ENCODE measurements at regions not wholly inside any gene's neighbourhood (a gene's known extent, or its start where the extent isn't known, plus 50 kb on each side); places are given as distances from the start of the nearest gene placed in this dataset.

DNA sequence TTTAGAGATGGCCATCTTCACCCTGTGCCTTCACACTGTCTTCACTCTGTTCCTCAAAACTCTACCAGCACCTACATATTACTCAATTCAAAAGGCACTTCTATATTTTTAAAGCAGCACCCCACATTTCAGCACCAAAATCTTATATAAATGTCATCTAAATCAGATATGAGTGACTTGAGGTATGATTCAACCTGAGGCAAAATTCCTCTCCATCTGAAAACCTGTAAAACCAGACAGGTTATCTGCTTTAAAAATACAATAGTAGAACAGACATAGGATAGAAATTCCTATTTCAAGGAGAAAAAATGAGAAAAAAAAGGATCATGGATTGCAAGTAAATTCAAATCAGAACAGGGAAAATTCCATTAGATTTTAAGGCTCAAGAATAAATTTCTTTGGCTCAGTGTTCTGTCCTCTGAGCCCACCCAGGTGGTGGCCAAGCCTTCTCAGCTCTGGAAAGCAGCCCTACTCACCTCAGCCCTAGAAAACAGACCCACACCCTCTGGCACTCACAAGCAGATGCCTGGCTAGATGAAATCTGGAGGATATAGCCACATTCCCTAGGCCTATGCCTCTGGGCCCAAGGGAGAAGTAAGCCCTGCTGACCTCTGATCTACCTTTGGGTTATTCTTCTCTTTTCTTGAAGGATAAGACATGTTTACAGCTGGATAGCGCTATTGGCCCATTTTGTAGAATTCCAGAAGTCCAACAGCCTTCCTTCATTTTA, 211.1 kb upstream of the XIST start:
- no peak for TF ChIP-seq GATA3 (IDR thresholded peaks at IDR 0.05; ENCODE audit: low read depth, low read length)
- no peak for TF ChIP-seq GATA2 (IDR thresholded peaks at IDR 0.05; ENCODE audit: low read depth, low read length)

DNA sequence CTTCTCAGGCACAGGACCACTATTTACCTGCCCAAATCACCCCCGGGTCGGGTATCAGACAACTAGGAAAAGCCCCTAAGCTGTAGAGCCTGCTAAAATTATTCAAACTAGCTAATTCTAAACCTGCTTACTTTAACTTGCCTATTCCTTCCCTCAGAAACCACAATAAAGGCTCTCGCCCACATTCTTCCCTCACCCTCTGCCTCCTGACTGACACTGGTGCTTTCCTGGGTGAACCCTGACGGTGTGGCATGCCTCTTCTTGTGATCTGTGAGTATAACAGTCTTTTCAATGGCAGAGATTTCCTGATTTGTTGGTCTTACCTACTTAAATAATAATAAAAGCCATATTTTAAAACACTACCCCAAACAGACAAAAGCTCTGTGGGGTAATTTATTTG, 209.4 kb upstream of the XIST start:
- no peak for TF ChIP-seq GATA3 (IDR thresholded peaks at IDR 0.05; ENCODE audit: low read depth, low read length)
- no peak for TF ChIP-seq GATA2 (IDR thresholded peaks at IDR 0.05; ENCODE audit: low read depth, low read length)

DNA sequence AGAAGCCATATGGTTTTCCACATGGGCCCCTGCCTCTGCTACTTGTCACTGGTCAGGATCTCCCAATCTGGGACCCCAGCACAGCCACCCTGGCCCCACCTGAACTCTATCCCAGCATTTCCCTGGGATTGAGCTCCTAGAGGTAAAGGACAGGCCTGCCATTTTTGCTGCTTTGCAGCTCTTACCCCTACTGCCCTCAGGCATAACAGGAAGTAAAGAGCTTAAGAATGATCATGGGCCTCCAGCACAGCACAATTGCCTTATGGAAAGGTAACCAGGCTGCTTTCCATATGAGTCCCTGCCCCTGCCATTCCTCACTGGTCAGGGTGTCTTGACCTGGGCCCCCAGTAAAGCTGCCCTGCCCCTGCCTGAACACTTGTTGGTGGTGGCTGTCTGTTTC, 196.6 kb upstream of the XIST start:
- no peak for TF ChIP-seq GATA2 (IDR thresholded peaks at IDR 0.05; ENCODE audit: low read depth, low read length)
- no peak for TF ChIP-seq GATA3 (IDR thresholded peaks at IDR 0.05; ENCODE audit: low read depth, low read length)

DNA sequence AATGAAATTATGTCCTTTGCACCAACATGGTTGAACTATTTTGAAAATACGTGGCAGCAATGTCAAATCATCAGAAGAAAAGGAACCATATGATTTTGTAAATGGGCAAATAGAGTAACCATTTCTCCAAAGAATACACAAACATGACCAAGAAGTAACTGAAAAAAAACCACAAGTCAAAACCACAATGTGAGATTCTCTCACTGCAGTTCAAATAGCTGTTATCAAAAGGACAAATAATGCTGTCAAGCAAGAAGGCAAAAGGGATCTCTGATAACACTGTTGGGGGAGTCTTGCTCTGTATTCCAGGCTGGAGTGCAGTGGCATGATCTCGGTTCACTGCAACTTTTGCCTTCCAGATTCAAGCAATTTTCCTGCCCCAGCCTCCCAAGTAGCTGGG, 170.7 kb upstream of the XIST start:
- TF ChIP-seq GATA2 (IDR thresholded peaks at IDR 0.05; ENCODE audit: low read depth, low read length) (no peak), GATA3 (IDR thresholded peaks at IDR 0.05; ENCODE audit: low read depth, low read length) (no peak)

DNA sequence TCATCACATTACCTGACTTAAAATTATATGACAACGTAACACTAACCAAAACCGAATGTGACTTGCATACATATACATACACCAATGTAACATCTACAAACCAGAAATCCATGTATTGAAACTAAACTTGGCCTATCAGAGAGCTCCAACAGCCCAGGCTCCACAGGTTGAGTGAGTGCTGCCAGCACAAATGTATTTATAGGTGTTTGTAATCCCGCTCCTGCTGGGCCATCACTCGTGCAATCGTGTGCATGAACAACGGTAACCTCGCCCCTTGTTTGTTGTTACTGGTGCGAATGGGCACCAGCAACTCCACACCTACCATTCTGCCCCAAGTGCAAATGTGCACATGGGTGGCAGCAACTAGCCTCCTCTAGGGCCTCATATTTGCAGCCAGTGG, 165.7 kb upstream of the XIST start:
- TF ChIP-seq GATA3 (IDR thresholded peaks at IDR 0.05; ENCODE audit: low read depth, low read length) (no peak), GATA2 (IDR thresholded peaks at IDR 0.05; ENCODE audit: low read depth, low read length) (no peak)

DNA sequence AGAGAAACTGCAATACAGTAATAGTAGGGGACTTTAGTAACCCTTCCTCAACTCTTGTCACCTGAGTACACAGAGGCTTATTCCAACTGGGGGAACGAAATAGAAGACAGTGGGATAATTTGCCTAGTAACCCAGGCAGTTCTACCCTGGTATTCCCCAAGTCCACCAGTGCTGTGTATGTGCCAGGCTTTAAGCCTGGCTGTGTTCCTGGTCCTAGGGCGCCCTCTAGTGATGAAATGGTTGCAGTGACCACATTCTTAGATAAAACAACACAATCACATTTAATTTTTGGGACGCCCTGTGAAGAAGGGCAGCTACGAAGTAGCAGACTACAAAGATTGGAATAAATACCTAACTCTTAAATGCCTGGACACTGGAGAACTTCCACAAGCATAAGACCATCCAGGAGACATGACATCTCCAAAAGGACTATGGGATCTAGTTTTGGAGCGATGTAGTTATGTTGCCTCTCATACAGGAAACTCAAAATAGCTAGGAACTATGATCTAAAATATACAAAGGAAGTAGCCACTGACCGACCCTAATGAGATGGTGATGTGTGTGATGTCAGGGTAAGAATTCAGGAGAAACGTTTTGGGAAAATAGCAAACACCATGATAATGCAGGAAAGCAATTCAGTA, 163.0 kb upstream of the XIST start:
- TF ChIP-seq GATA2 (IDR thresholded peaks at IDR 0.05; ENCODE audit: low read depth, low read length): no peak
- TF ChIP-seq GATA3 (IDR thresholded peaks at IDR 0.05; ENCODE audit: low read depth, low read length): no peak

DNA sequence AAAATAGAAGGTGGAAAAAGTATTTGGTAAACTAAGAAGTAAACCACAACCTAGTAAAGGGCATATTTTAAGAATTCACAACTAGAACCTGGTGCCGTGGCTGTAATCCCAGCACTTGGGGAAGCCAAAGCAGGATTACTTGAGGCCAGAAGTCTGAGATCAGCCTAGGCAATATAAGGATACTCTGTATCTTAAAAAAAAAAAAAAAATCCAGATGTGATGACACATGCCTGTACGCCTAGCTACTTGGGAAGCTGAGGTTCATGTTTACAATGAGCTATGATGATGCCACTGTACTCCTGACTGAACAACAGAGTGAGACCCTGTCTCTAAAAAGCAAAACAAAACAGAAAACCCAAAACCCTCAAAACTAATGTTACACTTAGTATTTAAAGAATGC, 156.5 kb upstream of the XIST start:
- TF ChIP-seq GATA3 (IDR thresholded peaks at IDR 0.05; ENCODE audit: low read depth, low read length) (no peak), GATA2 (IDR thresholded peaks at IDR 0.05; ENCODE audit: low read depth, low read length) (no peak)

DNA sequence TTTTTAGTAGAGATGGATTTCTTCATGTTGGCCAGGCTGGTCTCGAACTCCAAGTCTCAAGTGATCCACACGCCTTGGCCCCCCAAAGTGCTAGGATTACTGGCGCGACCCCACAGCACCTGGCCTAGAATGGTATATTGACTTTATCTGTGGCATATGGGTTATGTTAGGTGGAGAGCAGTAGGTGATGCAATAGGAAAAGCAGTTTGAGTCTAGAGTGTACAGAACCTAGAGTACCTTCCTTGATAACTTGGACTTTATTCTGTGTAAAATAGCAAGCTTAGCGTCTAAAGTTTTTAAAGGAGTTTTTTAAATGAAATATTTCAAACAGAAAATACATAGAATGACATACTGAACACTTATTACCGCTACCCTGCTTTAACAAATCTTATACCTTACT, 139.5 kb upstream of the XIST start:
- no peak for TF ChIP-seq GATA2 (IDR thresholded peaks at IDR 0.05; ENCODE audit: low read depth, low read length)
- no peak for TF ChIP-seq GATA3 (IDR thresholded peaks at IDR 0.05; ENCODE audit: low read depth, low read length)

DNA sequence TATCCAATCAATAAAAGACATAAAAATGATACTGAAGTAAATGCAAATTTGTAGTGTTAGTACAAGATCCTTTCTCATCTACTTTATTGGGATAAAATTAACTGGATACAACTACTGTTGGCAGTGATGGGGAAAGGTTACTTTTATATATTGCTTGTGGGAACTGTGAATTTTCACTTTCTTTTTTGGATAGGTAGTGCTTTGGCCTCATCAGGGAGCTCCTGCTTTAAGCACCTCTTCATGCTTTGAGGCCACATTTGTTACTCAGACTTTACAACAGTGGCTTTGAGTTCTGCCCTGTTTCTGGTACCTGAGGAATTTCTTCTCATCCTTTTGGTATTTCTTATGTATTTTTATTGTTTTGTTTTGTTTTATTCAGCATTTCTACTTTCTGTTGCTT, 134.7 kb upstream of the XIST start:
- TF ChIP-seq GATA2 (IDR thresholded peaks at IDR 0.05; ENCODE audit: low read depth, low read length) (no peak), GATA3 (IDR thresholded peaks at IDR 0.05; ENCODE audit: low read depth, low read length) (no peak)

DNA sequence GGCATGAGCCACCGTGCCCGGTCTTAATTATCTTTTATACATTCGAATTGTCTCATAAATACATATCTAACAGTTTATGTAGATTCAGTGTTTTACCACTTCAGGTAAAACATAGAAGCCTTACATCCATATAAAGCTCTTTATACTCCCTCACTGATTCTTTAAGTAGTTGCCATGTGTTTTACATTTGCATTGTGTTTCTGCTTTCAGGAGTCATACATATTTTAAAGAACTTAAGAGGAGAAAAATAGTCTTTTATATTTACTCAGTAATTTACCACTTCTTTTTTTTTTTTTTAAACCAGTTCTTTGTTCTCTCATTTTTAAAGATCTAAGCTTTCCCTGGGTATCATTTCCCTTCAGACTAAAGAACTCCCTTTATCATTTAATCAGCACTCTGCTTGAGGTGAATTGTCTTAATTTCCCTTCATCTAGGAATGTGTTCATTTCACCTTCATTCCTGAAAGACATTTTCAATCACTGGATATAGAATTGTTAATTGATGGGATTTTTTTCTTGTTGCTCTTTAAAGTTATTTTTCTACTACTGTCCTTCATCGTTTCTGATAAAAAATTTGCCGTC, 127.1 kb upstream of the XIST start:
- no peak for TF ChIP-seq GATA2 (IDR thresholded peaks at IDR 0.05; ENCODE audit: low read depth, low read length)
- no peak for TF ChIP-seq GATA3 (IDR thresholded peaks at IDR 0.05; ENCODE audit: low read depth, low read length)

DNA sequence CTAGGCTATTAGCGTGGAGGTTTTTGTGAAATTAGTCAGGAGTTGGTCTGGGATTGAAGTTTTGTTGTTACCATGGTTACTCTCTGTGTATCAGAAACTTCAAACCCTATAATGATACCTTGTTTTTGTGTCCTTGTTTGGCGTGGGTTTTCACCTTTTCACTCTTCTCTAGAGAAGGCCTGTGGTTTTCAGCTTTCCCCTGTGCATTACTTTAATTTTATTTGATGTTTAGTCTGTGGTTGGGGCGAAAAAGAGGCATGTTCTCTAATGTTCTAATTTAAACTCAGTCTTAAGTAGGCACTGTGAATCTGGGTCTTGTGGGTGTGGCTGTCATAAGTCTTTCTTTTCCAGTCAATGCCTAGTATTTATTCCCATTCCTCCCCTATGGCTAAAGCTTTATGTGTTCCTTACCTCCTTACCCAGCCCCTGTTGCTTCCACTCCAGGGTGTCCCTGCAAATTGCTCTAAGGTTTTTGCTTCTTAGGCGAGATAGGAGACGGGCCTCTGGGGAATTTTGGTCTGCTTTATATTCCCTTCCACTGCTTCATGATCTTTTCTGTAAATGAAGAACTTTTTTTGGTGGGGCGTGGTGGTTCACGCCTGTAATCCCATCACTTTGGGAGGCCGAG, 125.1 kb upstream of the XIST start:
- TF ChIP-seq GATA3 (IDR thresholded peaks at IDR 0.05; ENCODE audit: low read depth, low read length) (no peak), GATA2 (IDR thresholded peaks at IDR 0.05; ENCODE audit: low read depth, low read length) (no peak)

DNA sequence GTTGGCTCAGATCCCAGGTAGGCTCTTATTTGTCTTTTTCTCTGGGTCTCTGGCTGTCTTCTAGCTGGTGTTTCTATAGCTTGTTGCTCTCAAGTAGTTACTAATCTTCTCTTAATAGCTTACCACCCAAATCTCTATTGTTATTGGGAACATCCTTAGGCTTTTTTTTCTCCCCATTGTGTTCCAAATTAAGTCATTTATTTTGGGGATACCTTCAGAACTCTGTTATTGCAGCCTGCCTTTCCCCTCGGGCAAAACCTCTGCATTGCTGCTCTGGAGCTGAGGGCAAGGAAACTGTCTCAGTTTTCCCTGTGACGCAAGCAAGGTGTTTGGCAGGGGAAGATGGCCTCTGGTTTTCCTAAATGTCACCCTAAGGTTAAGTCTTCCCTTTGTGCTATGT, 113.3 kb upstream of the XIST start:
- no peak for TF ChIP-seq GATA3 (IDR thresholded peaks at IDR 0.05; ENCODE audit: low read depth, low read length)
- TF ChIP-seq GATA2 (IDR thresholded peaks at IDR 0.05; ENCODE audit: low read depth, low read length): no peak

DNA sequence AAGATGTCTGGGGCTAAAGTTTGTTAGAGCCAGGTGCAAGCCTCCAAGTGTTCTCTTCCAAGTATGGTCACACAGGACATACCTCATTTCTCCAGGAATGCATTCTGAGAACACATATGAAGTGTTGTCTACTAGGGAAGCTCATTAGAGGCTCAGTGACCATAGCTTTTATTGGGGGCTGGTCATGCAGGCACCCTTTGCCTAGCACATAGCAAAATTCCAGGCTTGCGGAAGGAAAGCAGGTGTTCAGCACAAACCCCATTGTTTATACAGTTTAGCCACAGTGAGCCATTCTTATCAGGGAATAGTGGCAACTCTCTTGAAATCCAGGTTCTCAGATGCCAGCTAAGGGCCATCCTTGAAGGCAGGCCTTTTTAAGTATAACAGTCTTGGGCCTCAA, 112.1 kb upstream of the XIST start:
- TF ChIP-seq GATA3 (IDR thresholded peaks at IDR 0.05; ENCODE audit: low read depth, low read length): no peak
- TF ChIP-seq GATA2 (IDR thresholded peaks at IDR 0.05; ENCODE audit: low read depth, low read length): no peak

DNA sequence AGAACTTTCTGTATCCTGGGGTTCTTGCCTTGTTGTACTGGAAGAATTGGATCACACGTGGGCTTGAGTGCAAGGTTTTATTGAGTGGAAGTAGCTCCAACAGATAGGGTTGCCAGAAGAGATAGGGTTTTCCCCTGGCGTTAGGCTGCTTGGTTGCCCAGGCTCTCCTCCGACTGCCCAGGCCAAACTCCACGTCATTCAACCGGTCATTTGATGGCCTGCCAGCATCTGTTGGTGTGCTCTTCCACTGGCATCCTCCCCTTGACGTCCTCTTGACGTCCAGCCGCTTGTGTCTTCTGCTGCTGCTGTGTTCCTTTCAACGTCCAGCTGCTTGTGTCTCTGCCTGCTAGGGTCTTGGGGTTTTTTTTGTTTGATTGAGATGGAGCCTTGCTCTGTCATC, 111.2 kb upstream of the XIST start:
- TF ChIP-seq GATA3 (IDR thresholded peaks at IDR 0.05; ENCODE audit: low read depth, low read length) (no peak), GATA2 (IDR thresholded peaks at IDR 0.05; ENCODE audit: low read depth, low read length) (no peak)

DNA sequence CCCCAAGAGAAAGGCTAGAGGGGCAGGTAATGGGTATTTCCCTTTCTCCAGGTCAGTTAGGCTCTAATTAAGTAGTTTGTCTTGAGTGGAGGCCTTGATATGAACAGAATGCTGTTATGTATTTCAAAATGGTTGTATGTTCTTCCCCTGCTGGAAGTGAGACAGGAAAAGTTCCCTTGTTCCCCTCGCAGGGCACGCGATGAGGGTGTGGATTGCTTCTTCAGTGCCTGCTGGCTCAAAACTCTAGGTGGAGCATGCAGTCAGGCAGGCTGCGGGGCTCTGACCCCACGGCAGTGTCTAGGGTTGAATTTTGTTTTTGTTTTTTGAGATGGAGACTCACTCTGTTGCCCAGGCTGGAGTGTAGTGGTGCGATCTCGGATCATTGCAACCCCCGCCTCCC, 110.4 kb upstream of the XIST start:
- no peak for TF ChIP-seq GATA3 (IDR thresholded peaks at IDR 0.05; ENCODE audit: low read depth, low read length)
- no peak for TF ChIP-seq GATA2 (IDR thresholded peaks at IDR 0.05; ENCODE audit: low read depth, low read length)
